ENCODE measurements at regions not wholly inside any gene's neighbourhood (a gene's known extent, or its start where the extent isn't known, plus 50 kb on each side); places are given as distances from the start of the nearest gene placed in this dataset.

- DNase-seq (ENCODE audit: low read depth) = peak; percentile 21
Measured at GRCh38 chr15:88707771-88708654, 69.2 kb downstream of the ISG20 start.

GRCh38 chr15:88708655-88709054, 69.8 kb downstream of the ISG20 start:
- DNase-seq (ENCODE audit: low read depth) = peak; percentile 4

GRCh38 chr15:88710027-88710715, 71.4 kb downstream of the ISG20 start:
- no peak for DNase-seq (ENCODE audit: low read depth)

GRCh38 chr15:88711806-88712205, 73.0 kb downstream of the ISG20 start:
- no peak for DNase-seq (ENCODE audit: low read depth)

GRCh38 chr15:88714782-88715372, 76.1 kb downstream of the ISG20 start:
- no peak for DNase-seq (ENCODE audit: low read depth)

GRCh38 chr15:88716543-88717381, 77.9 kb downstream of the ISG20 start:
- no peak for DNase-seq (ENCODE audit: low read depth)

GRCh38 chr15:88717382-88718031, 78.7 kb downstream of the ISG20 start:
- DNase-seq (ENCODE audit: low read depth) = no peak

- DNase-seq (ENCODE audit: low read depth) = no peak
Measured at GRCh38 chr15:88718731-88719130, 79.9 kb downstream of the ISG20 start.

- DNase-seq (ENCODE audit: low read depth) = no peak
Measured at GRCh38 chr15:88719654-88720053, 80.8 kb downstream of the ISG20 start.

- no peak for DNase-seq (ENCODE audit: low read depth)
Measured at GRCh38 chr15:88725305-88726210, 77.7 kb upstream of the ACAN start.

GRCh38 chr15:88727439-88727838, 75.8 kb upstream of the ACAN start:
- peak; percentile 12 for DNase-seq (ENCODE audit: low read depth)

- no peak for DNase-seq (ENCODE audit: low read depth)
Measured at GRCh38 chr15:88729581-88729980, 73.7 kb upstream of the ACAN start.

- DNase-seq (ENCODE audit: low read depth) = no peak
Measured at GRCh38 chr15:88730751-88731150, 72.5 kb upstream of the ACAN start.

- no peak for DNase-seq (ENCODE audit: low read depth)
Measured at GRCh38 chr15:88735212-88735611, 68.0 kb upstream of the ACAN start.

GRCh38 chr15:88736204-88736603, 67.0 kb upstream of the ACAN start:
- no peak for DNase-seq (ENCODE audit: low read depth)

- no peak for DNase-seq (ENCODE audit: low read depth)
Measured at GRCh38 chr15:88738796-88739195, 64.4 kb upstream of the ACAN start.

- no peak for DNase-seq (ENCODE audit: low read depth)
Measured at GRCh38 chr15:88739541-88739940, 63.7 kb upstream of the ACAN start.

- DNase-seq (ENCODE audit: low read depth) = no peak
Measured at GRCh38 chr15:88740356-88740755, 62.9 kb upstream of the ACAN start.

GRCh38 chr15:88741046-88741445, 62.2 kb upstream of the ACAN start:
- no peak for DNase-seq (ENCODE audit: low read depth)

GRCh38 chr15:88741671-88742070, 61.6 kb upstream of the ACAN start:
- DNase-seq (ENCODE audit: low read depth) = no peak

All from M059J (cell line).